CD14-positive monocyte (primary cell): ENCODE measurements at regions not wholly inside any gene's neighbourhood (a gene's known extent, or its start where the extent isn't known, plus 50 kb on each side); places are given as distances from the start of the nearest gene placed in this dataset.
"Not testable (repeated sequence)": the region's sequence is repeated elsewhere in the genome, so short reads cannot be mapped to it uniquely, and the experiment has no call there.

Experiments
- DNase-seq, 3 donors: peaks; one replicate each; pipeline ENCODE4 v3.0.0-alpha.2; 2011 to 2022
- H2AFZ ChIP-seq: 2 replicates; pipeline ENCODE4 v1.6.0; 2012; ENCODE audit warnings: mild to moderate bottlenecking, low read depth, low read length, inconsistent platforms; ENCODE audit not compliant: insufficient read depth, poor library complexity, severe bottlenecking
- H3K27ac ChIP-seq, 2 donors: 1 replicate in 1 of 2; 2 replicates in 1 of 2; pipeline ENCODE4 v1.5.1; 2012 to 2013; ENCODE audit warnings: low read length in 2 of 2, control low read depth in 1 of 2, inconsistent platforms in 1 of 2, low read depth in 1 of 2, mild to moderate bottlenecking in 1 of 2
- H3K27me3 ChIP-seq, 2 donors: one replicate each; pipeline versions ENCODE4 v1.6.0 to v1.6.1; 2011 to 2013; ENCODE audit warnings: low read length in 2 of 2; ENCODE audit not compliant: control insufficient read depth in 2 of 2, insufficient read depth in 2 of 2
- H3K36me3 ChIP-seq, 2 donors: replicated peaks in 1 of 2; 1 replicate in 1 of 2; 2 replicates in 1 of 2; pipeline versions ENCODE4 v1.5.1 to v1.6.1; 2012 to 2013; ENCODE audit warnings: low read length in 2 of 2, control low read depth in 1 of 2, inconsistent platforms in 1 of 2, mild to moderate bottlenecking in 1 of 2; ENCODE audit not compliant: insufficient read depth in 2 of 2, control insufficient read depth in 1 of 2
- H3K4me1 ChIP-seq, 2 donors: 1 replicate in 1 of 2; 2 replicates in 1 of 2; pipeline versions ENCODE4 v1.5.1 to v1.6.1; 2012 to 2013; ENCODE audit warnings: low read length in 2 of 2, control low read depth in 1 of 2, inconsistent platforms in 1 of 2, mild to moderate bottlenecking in 1 of 2, moderate library complexity in 1 of 2; ENCODE audit not compliant: insufficient read depth in 2 of 2, control insufficient read depth in 1 of 2
- H3K4me2 ChIP-seq: replicated peaks from 2 replicates; pipeline ENCODE3; 2012; ENCODE audit warnings: low read length, moderate library complexity, mild to moderate bottlenecking; ENCODE audit not compliant: poor library complexity, severe bottlenecking; ENCODE audit errors: extremely low read depth
- H3K4me3 ChIP-seq, 3 experiments: fragments of 200-600 bp in 1 of 3; sonication (generic) in 1 of 3; replicated peaks in 1 of 3; 1 replicate in 2 of 3; 2 replicates in 1 of 3; pipeline ENCODE4 v1.5.1; 2011 to 2013; ENCODE audit warnings: low read length in 3 of 3, mild to moderate bottlenecking in 3 of 3, control low read depth in 2 of 3, low read depth in 2 of 3, inconsistent platforms in 1 of 3, moderate library complexity in 1 of 3
- H3K79me2 ChIP-seq: 2 replicates; pipeline ENCODE4 v1.6.0; 2012; ENCODE audit warnings: mild to moderate bottlenecking, control low read depth, inconsistent platforms, low read length, moderate library complexity; ENCODE audit not compliant: insufficient read depth
- H3K9ac ChIP-seq: 2 replicates; pipeline ENCODE4 v1.6.0; 2017; ENCODE audit warnings: low read length, mild to moderate bottlenecking; ENCODE audit not compliant: insufficient read depth, poor library complexity, severe bottlenecking
- H3K9me3 ChIP-seq, 2 donors: replicated peaks in 1 of 2; 1 replicate in 1 of 2; 2 replicates in 1 of 2; pipeline versions ENCODE4 v1.5.1 to v1.6.1; 2012 to 2013; ENCODE audit warnings: low read length in 2 of 2, control low read depth in 1 of 2; ENCODE audit not compliant: control insufficient read depth in 1 of 2, insufficient read depth in 1 of 2
- H4K20me1 ChIP-seq: 2 replicates; pipeline ENCODE4 v1.6.0; 2012; ENCODE audit warnings: mild to moderate bottlenecking, low read length, control low read depth, moderate library complexity; ENCODE audit not compliant: insufficient read depth
- H3K27ac Mint-ChIP-seq, 7 donors: one replicate each; pipeline ENCODE4 v1.8.0; 2020; ENCODE audit warnings: mild to moderate bottlenecking in 7 of 7, mixed read lengths in 7 of 7, moderate library complexity in 6 of 7, inconsistent platforms in 2 of 7
- H3K27me3 Mint-ChIP-seq, 3 donors: one replicate each; pipeline ENCODE4 v1.8.0; 2021 to 2022; ENCODE audit warnings: low read depth in 3 of 3, mild to moderate bottlenecking in 3 of 3, mixed read lengths in 3 of 3, moderate library complexity in 3 of 3, inconsistent platforms in 1 of 3
- H3K36me3 Mint-ChIP-seq, 2 donors: one replicate each; pipeline ENCODE4 v1.8.0; 2020; ENCODE audit warnings: mixed read lengths in 2 of 2, inconsistent platforms in 1 of 2, mild to moderate bottlenecking in 1 of 2
- H3K4me1 Mint-ChIP-seq: one replicate; pipeline ENCODE4 v1.8.0; 2020; ENCODE audit warnings: mild to moderate bottlenecking, mixed read lengths
- H3K4me3 Mint-ChIP-seq, 2 donors: one replicate each; pipeline ENCODE4 v1.8.0; 2020; ENCODE audit warnings: mild to moderate bottlenecking in 2 of 2, mixed read lengths in 2 of 2, moderate library complexity in 1 of 2
- H3K9me3 Mint-ChIP-seq, 7 donors: one replicate each; pipeline ENCODE4 v1.8.0; 2020 to 2022; ENCODE audit warnings: mixed read lengths in 7 of 7, mild to moderate bottlenecking in 6 of 7, moderate library complexity in 6 of 7, inconsistent platforms in 2 of 7
- WGBS: methylation state at CpG from one replicate; pipeline ENCODE4 v1.1.5; 2013; ENCODE audit warnings: missing lambda C conversion rate; ENCODE audit not compliant: insufficient coverage; 5-methylcytosine and 5-hydroxymethylcytosine counted together
- intact Hi-C, 2 donors: fragments of 100-400 bp; cut with micrococcal nuclease; formaldehyde crosslinking; loops; one replicate each; pipeline versions ENCODE4 v1.15.0 to v1.15.1; 2023
- TF ChIP-seq, protein P1 (sequence below): fragments of 200-600 bp; IDR thresholded peaks from one replicate; pipeline ENCODE4 v1.8.0; 2022; ENCODE audit warnings: antibody characterized with exemption, mild to moderate bottlenecking

GRCh38 chr2:175707322-175707721 is 294.7 kb downstream of the LNPK start:
- Histone ChIP-seq H4K20me1 (no peaks in the 10 kb centered on the region), H3K9ac (no peak overlapping the region), H3K27me3 (no peaks in the 10 kb centered on the region), H3K27ac (no peak overlapping the region), H3K36me3 (no peaks in the 10 kb centered on the region), H3K4me1 (no peaks in the 10 kb centered on the region), H3K79me2 (no peaks in the 10 kb centered on the region), H3K4me2 (no peak overlapping the region), H3K4me3 (no peak overlapping the region), H3K9me3 (no peaks in the 10 kb centered on the region), H2AFZ (no peak overlapping the region)
- DNase-seq, result no peak
- WGBS, result 73% methylated on average over 3 of the region's 8 CpGs
- H3K27ac Mint-ChIP-seq, result no peak overlapping the region
- intact Hi-C loops, result no loop called here
- H3K4me1 Mint-ChIP-seq, result no peaks in the 10 kb centered on the region
- no peaks in the 10 kb centered on the region for H3K36me3 Mint-ChIP-seq
- TF ChIP-seq, protein P1, sequence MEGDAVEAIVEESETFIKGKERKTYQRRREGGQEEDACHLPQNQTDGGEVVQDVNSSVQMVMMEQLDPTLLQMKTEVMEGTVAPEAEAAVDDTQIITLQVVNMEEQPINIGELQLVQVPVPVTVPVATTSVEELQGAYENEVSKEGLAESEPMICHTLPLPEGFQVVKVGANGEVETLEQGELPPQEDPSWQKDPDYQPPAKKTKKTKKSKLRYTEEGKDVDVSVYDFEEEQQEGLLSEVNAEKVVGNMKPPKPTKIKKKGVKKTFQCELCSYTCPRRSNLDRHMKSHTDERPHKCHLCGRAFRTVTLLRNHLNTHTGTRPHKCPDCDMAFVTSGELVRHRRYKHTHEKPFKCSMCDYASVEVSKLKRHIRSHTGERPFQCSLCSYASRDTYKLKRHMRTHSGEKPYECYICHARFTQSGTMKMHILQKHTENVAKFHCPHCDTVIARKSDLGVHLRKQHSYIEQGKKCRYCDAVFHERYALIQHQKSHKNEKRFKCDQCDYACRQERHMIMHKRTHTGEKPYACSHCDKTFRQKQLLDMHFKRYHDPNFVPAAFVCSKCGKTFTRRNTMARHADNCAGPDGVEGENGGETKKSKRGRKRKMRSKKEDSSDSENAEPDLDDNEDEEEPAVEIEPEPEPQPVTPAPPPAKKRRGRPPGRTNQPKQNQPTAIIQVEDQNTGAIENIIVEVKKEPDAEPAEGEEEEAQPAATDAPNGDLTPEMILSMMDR, result no peak
- peaks cover 1 to 11% (median 5%) of the 10 kb centered on the region in 7 donors for H3K9me3 Mint-ChIP-seq
- peaks cover 5 to 11% (median 10%) of the 10 kb centered on the region in 3 donors for H3K27me3 Mint-ChIP-seq
- no peak overlapping the region for H3K4me3 Mint-ChIP-seq

GRCh38 chr2:175704568-175704967 is 297.5 kb downstream of the LNPK start:
- not testable (repeated sequence) for H2AFZ ChIP-seq

More at GRCh38 chr2:175704568-175704967, 297.5 kb downstream of the LNPK start:
- H3K36me3 Mint-ChIP-seq, H3K79me2 ChIP-seq, H3K36me3 ChIP-seq, H4K20me1 ChIP-seq, H3K4me1 Mint-ChIP-seq, H3K4me1 ChIP-seq, H3K27me3 ChIP-seq, H3K4me3 ChIP-seq, H3K9ac ChIP-seq, H3K9me3 ChIP-seq, H3K27me3 Mint-ChIP-seq, H3K27ac ChIP-seq, DNase-seq, H3K9me3 Mint-ChIP-seq, H3K4me2 ChIP-seq, H3K4me3 Mint-ChIP-seq, intact Hi-C loops: not testable (repeated sequence)
- H3K27ac Mint-ChIP-seq, result peak overlapping the region in 1 of 7 donors; percentile 72
- WGBS, result 94% methylated on average over 12 of the region's 22 CpGs
